ENCODE measurements at regions not wholly inside any gene's neighbourhood (a gene's known extent, or its start where the extent isn't known, plus 50 kb on each side); places are given as distances from the start of the nearest gene placed in this dataset.

DNA sequence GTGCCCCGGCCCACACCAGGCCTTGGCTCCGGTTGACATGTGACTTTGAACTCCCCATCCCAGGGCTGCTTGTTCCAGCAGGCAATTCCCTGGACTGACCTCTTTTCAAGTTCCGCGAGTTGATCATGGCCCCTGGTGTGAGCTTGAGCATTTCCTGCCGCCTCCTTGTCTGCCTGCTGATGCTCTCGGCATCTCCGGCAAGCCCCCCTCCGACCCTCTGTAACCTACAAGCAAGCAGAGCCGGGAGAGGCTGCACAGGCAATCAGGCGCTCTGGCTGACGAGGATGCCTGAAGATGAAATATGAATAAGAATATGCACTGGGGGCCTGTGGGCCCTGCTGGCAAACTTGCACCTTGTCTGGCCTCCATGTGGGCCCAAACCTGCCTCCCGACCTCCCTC lies 304.9 kb upstream of the MKI67 start:
- Mint-ChIP-seq H3K27me3 (no peaks in the 10 kb centered on the region), H3K27ac (no peak overlapping the region), H3K9me3 (no peaks in the 10 kb centered on the region), H3K4me1 (no peaks in the 10 kb centered on the region), H3K4me3 (no peak overlapping the region), H3K36me3 (ENCODE audit: low read depth) (no peaks in the 10 kb centered on the region)
- intact Hi-C loops (cut with micrococcal nuclease): no loop called here
- DNase-seq (no peak), ATAC-seq (ENCODE audit: low read depth) (no peak)
- CTCF ChIA-PET: no interaction called here
- no peak for TF ChIP-seq CTCF (IDR thresholded peaks at IDR 0.05)
- POLR2A ChIA-PET: no interaction called here

- Mint-ChIP-seq H3K27ac (no peak overlapping the region), H3K4me1 (no peaks in the 10 kb centered on the region), H3K9me3 (no peaks in the 10 kb centered on the region), H3K36me3 (ENCODE audit: low read depth) (no peaks in the 10 kb centered on the region), H3K4me3 (no peak overlapping the region), H3K27me3 (no peaks in the 10 kb centered on the region)
- ChIA-PET POLR2A (no interaction called here), CTCF (no interaction called here)
- ATAC-seq (ENCODE audit: low read depth) (no peak), DNase-seq (no peak)
- intact Hi-C loops (cut with micrococcal nuclease): no loop called here
- TF ChIP-seq CTCF (IDR thresholded peaks at IDR 0.05): no peak
These were observed 305.3 kb upstream of the MKI67 start for GRCh38 chr10:128431506-128431905.

DNA sequence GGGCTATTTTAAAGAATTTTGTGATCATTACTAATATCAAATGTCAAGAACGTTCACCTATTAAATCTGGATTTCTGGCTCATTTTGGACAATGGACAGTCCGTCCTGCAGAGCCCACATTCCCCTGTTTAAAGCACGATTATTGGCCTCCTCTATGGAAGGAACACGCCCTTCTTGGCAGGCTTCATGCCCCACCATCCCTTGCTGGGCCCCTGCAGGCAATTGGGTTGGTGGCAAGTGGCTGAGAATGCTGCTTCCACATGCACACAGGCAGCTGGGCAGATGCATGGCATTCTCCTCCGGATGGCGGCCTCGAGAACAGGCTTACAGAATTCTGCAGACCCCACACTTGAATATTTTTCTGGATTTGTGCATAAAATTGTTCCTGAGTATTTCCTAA lies 305.8 kb upstream of the MKI67 start:
- Mint-ChIP-seq H3K9me3 (no peaks in the 10 kb centered on the region), H3K27me3 (no peaks in the 10 kb centered on the region), H3K27ac (no peak overlapping the region), H3K36me3 (ENCODE audit: low read depth) (no peaks in the 10 kb centered on the region), H3K4me3 (no peak overlapping the region), H3K4me1 (no peaks in the 10 kb centered on the region)
- CTCF ChIA-PET: no interaction called here
- DNase-seq (no peak), ATAC-seq (ENCODE audit: low read depth) (no peak)
- intact Hi-C loops (cut with micrococcal nuclease): no loop called here
- no peak for TF ChIP-seq CTCF (IDR thresholded peaks at IDR 0.05)
- POLR2A ChIA-PET: no interaction called here

GRCh38 chr10:128432423-128432822 lies 306.2 kb upstream of the MKI67 start:
- Mint-ChIP-seq H3K4me1 (no peaks in the 10 kb centered on the region), H3K9me3 (no peaks in the 10 kb centered on the region), H3K27me3 (no peaks in the 10 kb centered on the region), H3K36me3 (ENCODE audit: low read depth) (no peaks in the 10 kb centered on the region), H3K27ac (no peak overlapping the region), H3K4me3 (no peak overlapping the region)
- DNase-seq (no peak), ATAC-seq (ENCODE audit: low read depth) (no peak)
- ChIA-PET CTCF (no interaction called here), POLR2A (no interaction called here)
- TF ChIP-seq CTCF (IDR thresholded peaks at IDR 0.05): no peak
- intact Hi-C loops (cut with micrococcal nuclease): no loop called here

GRCh38 chr10:128435811-128436210 lies 309.6 kb upstream of the MKI67 start:
- Mint-ChIP-seq H3K4me1 (no peaks in the 10 kb centered on the region), H3K9me3 (no peaks in the 10 kb centered on the region), H3K27me3 (no peaks in the 10 kb centered on the region), H3K4me3 (no peak overlapping the region), H3K27ac (no peak overlapping the region), H3K36me3 (ENCODE audit: low read depth) (no peaks in the 10 kb centered on the region)
- TF ChIP-seq CTCF (IDR thresholded peaks at IDR 0.05): no peak
- POLR2A ChIA-PET: no interaction called here
- DNase-seq (no peak), ATAC-seq (ENCODE audit: low read depth) (no peak)
- CTCF ChIA-PET: no interaction called here
- intact Hi-C loops (cut with micrococcal nuclease): no loop called here
